ENCODE measurements at regions not wholly inside any gene's neighbourhood (a gene's known extent, or its start where the extent isn't known, plus 50 kb on each side); places are given as distances from the start of the nearest gene placed in this dataset.
A peak's percentile ranks its signal among the peaks of the same experiment; 100 is the strongest.

- no peak for DNase-seq
Measured at GRCh38 chr9:134229466-134230091, 65.2 kb upstream of the RNU6ATAC start.

- DNase-seq: no peak
Measured at GRCh38 chr9:134230092-134230941, 66.0 kb upstream of the RNU6ATAC start.

- no peak for DNase-seq
Measured at GRCh38 chr9:134230942-134231325, 66.6 kb upstream of the RNU6ATAC start.

- no peak for DNase-seq
Measured at GRCh38 chr9:134231330-134231745, 67.0 kb upstream of the RNU6ATAC start.

GRCh38 chr9:134231767-134232166, 67.4 kb upstream of the RNU6ATAC start:
- no peak for DNase-seq

GRCh38 chr9:134233022-134233421, 68.7 kb upstream of the RNU6ATAC start:
- no peak for DNase-seq

- DNase-seq: no peak
Measured at GRCh38 chr9:134234001-134234660, 69.8 kb upstream of the RNU6ATAC start.

- no peak for DNase-seq
Measured at GRCh38 chr9:134234687-134235359, 70.5 kb upstream of the RNU6ATAC start.

GRCh38 chr9:134235366-134235765, 71.0 kb upstream of the RNU6ATAC start:
- DNase-seq: no peak

- no peak for DNase-seq
Measured at GRCh38 chr9:134236001-134236421, 71.6 kb upstream of the RNU6ATAC start.

GRCh38 chr9:134236935-134237629, 72.7 kb upstream of the RNU6ATAC start:
- DNase-seq: no peak

GRCh38 chr9:134237630-134238265, 73.4 kb upstream of the RNU6ATAC start:
- no peak for DNase-seq

GRCh38 chr9:134239130-134239903, 75.0 kb upstream of the RNU6ATAC start:
- no peak for DNase-seq

- no peak for DNase-seq
Measured at GRCh38 chr9:134239939-134240338, 75.6 kb upstream of the RNU6ATAC start.

GRCh38 chr9:134240361-134240760, 76.0 kb upstream of the RNU6ATAC start:
- DNase-seq: no peak

GRCh38 chr9:134242706-134243105, 78.3 kb upstream of the RNU6ATAC start:
- no peak for DNase-seq

GRCh38 chr9:134243778-134244467, 79.6 kb upstream of the RNU6ATAC start:
- peak; percentile 26 for DNase-seq

GRCh38 chr9:134245179-134245578, 80.8 kb upstream of the RNU6ATAC start:
- DNase-seq: no peak

- no peak for DNase-seq
Measured at GRCh38 chr9:134247918-134248631, 78.2 kb upstream of the RXRA start.

Measured in activated CD8-positive, alpha-beta memory T cell treated with anti-CD3 and anti-CD28 coated beads, Interleukin-2, amount 50 U/mL, for 4 hours (primary cell).